Memory B cell (primary cell): ENCODE measurements at regions not wholly inside any gene's neighbourhood (a gene's known extent, or its start where the extent isn't known, plus 50 kb on each side); places are given as distances from the start of the nearest gene placed in this dataset.

Experiments used
- ATAC-seq: fragments of 150-1000 bp; cut with Tn5 transposase; 2 replicates; pipeline ENCODE4 v1.10.0; 2021; ENCODE audit warnings: low read depth, mild to moderate bottlenecking, moderate library complexity
- DNase-seq, 2 donors: peaks; one replicate each; pipeline ENCODE4 v3.0.0; 2022; ENCODE audit warnings: low spot score in 2 of 2
- H3K27ac Mint-ChIP-seq: one replicate; pipeline ENCODE4 v1.8.0; 2022; ENCODE audit warnings: mild to moderate bottlenecking, moderate library complexity, mixed read lengths
- H3K27me3 Mint-ChIP-seq: one replicate; pipeline ENCODE4 v1.8.0; 2022; ENCODE audit warnings: mixed read lengths
- H3K36me3 Mint-ChIP-seq: one replicate; pipeline ENCODE4 v1.8.0; 2022; ENCODE audit warnings: mild to moderate bottlenecking, mixed read lengths
- H3K4me1 Mint-ChIP-seq: one replicate; pipeline ENCODE4 v1.8.0; 2022; ENCODE audit warnings: mixed read lengths
- H3K4me3 Mint-ChIP-seq: one replicate; pipeline ENCODE4 v1.8.0; 2022; ENCODE audit warnings: mild to moderate bottlenecking, moderate library complexity, mixed read lengths
- H3K9me3 Mint-ChIP-seq: one replicate; pipeline ENCODE4 v1.8.0; 2022; ENCODE audit warnings: mixed read lengths

DNA sequence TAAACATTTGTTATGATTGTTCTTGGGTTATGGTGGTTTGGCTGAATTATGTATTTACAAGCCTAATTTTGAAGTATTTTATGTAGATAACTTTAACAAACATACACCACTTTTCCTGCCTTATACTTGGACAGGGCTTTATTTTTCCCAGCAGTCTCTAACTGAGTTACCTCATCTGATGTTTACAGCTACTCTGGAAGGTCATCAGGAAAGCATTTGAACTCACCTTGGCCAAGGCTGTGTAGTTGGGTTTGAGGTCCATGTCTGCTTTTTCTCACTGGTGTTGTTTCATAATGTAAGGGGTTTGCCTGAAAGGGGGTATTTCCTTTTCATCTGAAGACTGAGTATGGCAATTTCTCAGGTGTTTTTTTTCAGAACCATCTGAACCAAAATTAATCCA, 193.5 kb downstream of the RWDD3 start:
- Mint-ChIP-seq H3K27me3 (no peaks in the 10 kb centered on the region), H3K9me3 (peaks cover 2% of the 10 kb centered on the region), H3K4me1 (no peaks in the 10 kb centered on the region), H3K27ac (no peak overlapping the region), H3K4me3 (no peak overlapping the region), H3K36me3 (no peaks in the 10 kb centered on the region)
- DNase-seq, result no peak
- ATAC-seq, result no peak

DNA sequence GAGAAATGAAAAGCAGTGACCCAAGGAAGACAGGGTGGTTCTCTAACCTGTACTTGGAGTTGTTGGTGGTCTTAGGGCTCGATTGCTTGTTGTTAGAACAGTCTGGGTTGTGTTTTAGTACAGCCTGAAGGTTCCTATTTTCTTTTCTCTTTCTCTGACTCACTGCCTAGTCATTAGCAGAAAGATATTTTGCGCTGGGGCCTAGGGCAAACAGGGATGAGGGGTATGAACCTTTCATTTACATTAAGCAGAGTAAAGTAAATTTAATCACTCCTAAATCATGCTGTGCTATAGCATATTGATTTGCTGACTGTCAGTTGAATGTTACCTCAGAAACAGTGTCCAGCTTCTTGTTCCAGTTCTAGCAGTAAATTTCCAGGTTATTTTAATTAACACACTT, 197.2 kb downstream of the RWDD3 start:
- Mint-ChIP-seq H3K27ac (no peak overlapping the region), H3K36me3 (no peaks in the 10 kb centered on the region), H3K9me3 (peaks cover 2% of the 10 kb centered on the region), H3K4me1 (no peaks in the 10 kb centered on the region), H3K4me3 (no peak overlapping the region), H3K27me3 (no peaks in the 10 kb centered on the region)
- DNase-seq (no peak), ATAC-seq (no peak)

DNA sequence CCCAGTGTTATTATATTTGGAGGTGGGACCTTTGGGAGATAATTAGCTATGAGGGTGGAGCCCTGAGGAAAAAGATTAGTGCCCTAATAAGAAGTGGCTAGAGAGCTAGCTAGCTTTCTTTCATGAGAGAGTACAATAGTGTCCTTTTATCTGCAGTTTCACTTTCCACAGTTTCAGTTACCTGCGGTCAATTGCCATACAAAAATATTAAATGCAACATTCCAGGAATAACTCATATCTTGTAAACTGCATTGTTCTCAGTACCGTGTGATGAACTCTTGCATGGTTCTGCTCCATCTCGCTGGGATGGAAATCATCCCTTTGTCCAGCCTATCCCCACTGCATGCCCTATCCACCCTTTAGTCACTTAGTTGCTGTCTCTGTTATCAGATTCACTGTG, 201.6 kb downstream of the RWDD3 start:
- H3K9me3 Mint-ChIP-seq, result no peaks in the 10 kb centered on the region
- H3K4me3 Mint-ChIP-seq, result no peak overlapping the region
- no peak for DNase-seq

DNA sequence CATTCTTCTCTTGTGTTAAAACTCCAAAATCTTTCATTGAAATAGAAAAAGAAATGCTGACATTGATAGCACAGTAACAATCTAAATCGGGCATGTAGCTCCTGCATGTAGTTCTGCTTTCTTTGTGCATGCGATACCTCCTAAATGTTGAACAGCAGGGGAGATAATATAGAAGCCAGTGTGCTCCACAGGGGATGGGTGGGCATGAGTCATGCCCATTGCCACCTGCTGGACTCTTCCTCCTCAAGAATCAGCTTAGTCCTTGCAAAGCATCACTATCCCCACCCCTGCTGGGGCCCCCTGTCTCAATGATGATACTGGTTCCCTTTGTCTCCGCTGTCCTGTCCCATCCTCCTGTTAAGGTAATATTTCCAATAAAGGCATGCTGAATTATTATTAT, 203.0 kb downstream of the RWDD3 start:
- Mint-ChIP-seq H3K27me3 (no peaks in the 10 kb centered on the region), H3K36me3 (no peaks in the 10 kb centered on the region), H3K27ac (no peak overlapping the region), H3K4me1 (no peaks in the 10 kb centered on the region), H3K9me3 (no peaks in the 10 kb centered on the region), H3K4me3 (no peak overlapping the region)
- DNase-seq (no peak), ATAC-seq (no peak)

More for the DNA sequence above, 201.6 kb downstream of the RWDD3 start:
- no peaks in the 10 kb centered on the region for H3K36me3 Mint-ChIP-seq
- no peaks in the 10 kb centered on the region for H3K4me1 Mint-ChIP-seq
- ATAC-seq, result no peak
- no peaks in the 10 kb centered on the region for H3K27me3 Mint-ChIP-seq
- H3K27ac Mint-ChIP-seq, result no peak overlapping the region

DNA sequence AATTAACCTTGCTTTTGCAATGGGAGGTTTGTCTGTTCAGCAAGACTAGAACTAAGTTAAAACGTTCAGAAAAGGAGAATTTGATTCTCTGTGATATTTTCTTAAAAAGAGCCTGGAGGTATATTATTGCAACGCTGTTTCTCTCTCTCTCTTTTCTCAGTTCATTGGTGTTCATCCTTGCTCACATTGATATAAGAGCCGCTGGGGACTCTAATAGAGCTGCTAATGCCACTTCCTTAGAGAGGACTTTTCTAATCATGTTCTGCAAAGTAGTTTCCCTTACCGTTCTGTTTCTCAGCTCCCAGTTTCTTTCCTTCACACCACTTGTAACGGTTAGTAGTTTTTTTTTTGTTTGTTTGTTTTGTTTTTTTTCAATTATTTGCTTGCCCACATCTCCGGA, 203.8 kb downstream of the RWDD3 start:
- no peaks in the 10 kb centered on the region for H3K27me3 Mint-ChIP-seq
- no peaks in the 10 kb centered on the region for H3K9me3 Mint-ChIP-seq
- H3K27ac Mint-ChIP-seq, result no peak overlapping the region
- DNase-seq (no peak), ATAC-seq (no peak)
- H3K4me3 Mint-ChIP-seq, result no peak overlapping the region
- H3K4me1 Mint-ChIP-seq, result no peaks in the 10 kb centered on the region
- H3K36me3 Mint-ChIP-seq, result no peaks in the 10 kb centered on the region

DNA sequence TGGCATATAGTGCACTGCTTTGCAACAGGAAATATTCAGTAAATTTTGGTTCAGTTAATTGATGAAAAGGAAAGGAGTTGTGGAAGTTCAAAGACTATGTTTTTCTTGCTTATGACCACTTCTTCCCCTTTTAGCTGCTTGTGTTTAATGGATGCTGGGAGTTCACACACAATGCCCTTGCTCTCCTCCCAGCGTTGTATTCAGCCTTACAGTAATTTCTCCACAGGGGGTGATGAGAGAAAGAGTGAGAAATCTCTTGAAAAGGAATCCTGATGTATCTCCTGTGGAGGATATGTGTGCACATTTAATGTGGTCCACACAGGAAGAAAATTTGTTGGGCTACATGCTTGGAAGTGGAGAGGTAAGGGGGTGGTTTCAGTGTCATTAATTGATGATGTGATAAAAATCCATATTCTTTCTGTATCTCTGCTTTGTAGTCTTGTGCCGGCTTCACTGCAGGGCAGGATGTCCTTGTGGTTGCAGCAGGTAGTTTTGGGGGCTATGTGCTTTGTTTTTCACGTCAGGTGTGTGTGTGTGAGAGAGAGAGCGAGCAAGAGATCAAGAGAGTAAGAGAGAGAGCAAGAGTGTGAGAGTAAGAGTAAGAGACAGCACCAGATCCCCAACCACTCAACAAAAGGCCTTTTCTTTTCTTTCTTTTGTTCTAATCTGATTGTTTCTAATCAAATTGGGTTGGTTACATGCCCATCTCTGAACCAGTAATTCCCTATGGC, 204.4 kb downstream of the RWDD3 start:
- H3K4me1 Mint-ChIP-seq, result no peaks in the 10 kb centered on the region
- no peaks in the 10 kb centered on the region for H3K27me3 Mint-ChIP-seq
- no peaks in the 10 kb centered on the region for H3K36me3 Mint-ChIP-seq
- H3K27ac Mint-ChIP-seq, result no peak overlapping the region
- no peak for ATAC-seq
- no peak overlapping the region for H3K4me3 Mint-ChIP-seq
- no peak for DNase-seq
- no peaks in the 10 kb centered on the region for H3K9me3 Mint-ChIP-seq

DNA sequence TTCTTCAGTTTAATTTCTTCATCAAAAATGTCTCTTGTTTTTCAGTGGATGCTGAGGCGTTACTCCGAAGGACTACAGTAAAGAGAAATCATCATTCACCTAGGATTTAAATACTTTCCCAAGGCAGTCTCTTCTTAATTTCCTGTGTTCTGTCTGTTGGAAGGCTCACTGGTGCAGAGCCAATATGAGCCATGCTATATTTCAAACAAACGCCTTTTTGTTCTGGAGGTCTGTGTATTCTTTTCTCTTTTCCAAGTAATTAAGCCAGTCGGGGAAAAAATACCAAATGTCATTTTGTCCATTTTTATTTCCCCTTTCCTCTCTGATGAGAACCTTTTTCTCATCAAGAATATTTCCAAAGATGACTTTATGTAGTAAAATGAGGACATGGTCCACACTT, 206.5 kb downstream of the RWDD3 start:
- Mint-ChIP-seq H3K4me1 (no peaks in the 10 kb centered on the region), H3K9me3 (no peaks in the 10 kb centered on the region), H3K36me3 (no peaks in the 10 kb centered on the region), H3K27ac (no peak overlapping the region), H3K4me3 (no peak overlapping the region), H3K27me3 (no peaks in the 10 kb centered on the region)
- DNase-seq, result no peak
- ATAC-seq, result no peak

DNA sequence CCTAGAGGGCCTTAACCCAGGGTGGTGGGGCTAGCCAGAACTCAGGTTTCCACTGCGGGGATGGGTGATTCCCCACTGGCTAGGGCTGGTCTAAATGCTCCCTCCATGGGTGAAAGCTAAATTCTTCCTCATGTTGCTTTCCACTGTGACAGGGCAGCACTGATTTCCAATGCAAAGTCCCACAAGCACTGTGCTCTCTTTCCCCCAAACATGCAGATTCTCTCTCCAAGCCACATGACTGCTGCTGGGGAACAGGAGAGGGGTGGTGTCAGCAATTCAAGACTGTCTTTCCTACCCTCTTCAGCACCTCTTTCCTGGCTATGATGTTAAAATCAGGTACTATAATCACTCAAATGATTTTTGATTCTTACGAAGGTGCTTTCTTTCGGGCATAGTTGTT, 215.5 kb downstream of the RWDD3 start:
- Mint-ChIP-seq H3K9me3 (peaks cover 6% of the 10 kb centered on the region), H3K4me1 (no peaks in the 10 kb centered on the region), H3K4me3 (no peak overlapping the region), H3K27ac (no peak overlapping the region), H3K27me3 (no peaks in the 10 kb centered on the region), H3K36me3 (no peaks in the 10 kb centered on the region)
- no peak for ATAC-seq
- no peak for DNase-seq

DNA sequence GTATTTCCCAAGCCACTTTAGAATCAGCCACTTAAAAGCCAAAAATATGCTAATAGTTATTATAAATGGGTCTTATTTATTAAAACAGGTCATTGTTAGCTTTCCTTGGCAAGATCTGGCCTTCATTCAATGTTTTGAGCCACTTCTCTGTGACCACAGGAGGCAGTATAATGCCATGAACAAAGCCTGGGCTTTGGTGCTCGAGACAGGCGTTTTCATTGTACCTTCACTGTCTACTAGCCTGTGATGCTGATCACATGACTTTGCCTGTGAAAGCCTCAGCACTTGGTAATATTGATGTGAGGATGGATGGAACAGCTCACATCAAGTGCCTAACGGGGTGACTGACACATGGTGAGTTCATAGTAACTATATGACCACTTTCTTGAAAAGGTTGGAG, 217.0 kb downstream of the RWDD3 start:
- no peak overlapping the region for H3K27ac Mint-ChIP-seq
- no peaks in the 10 kb centered on the region for H3K4me1 Mint-ChIP-seq
- H3K27me3 Mint-ChIP-seq, result no peaks in the 10 kb centered on the region
- no peak overlapping the region for H3K4me3 Mint-ChIP-seq
- H3K9me3 Mint-ChIP-seq, result peaks cover 11% of the 10 kb centered on the region
- H3K36me3 Mint-ChIP-seq, result no peaks in the 10 kb centered on the region
- ATAC-seq, result no peak
- DNase-seq, result no peak

DNA sequence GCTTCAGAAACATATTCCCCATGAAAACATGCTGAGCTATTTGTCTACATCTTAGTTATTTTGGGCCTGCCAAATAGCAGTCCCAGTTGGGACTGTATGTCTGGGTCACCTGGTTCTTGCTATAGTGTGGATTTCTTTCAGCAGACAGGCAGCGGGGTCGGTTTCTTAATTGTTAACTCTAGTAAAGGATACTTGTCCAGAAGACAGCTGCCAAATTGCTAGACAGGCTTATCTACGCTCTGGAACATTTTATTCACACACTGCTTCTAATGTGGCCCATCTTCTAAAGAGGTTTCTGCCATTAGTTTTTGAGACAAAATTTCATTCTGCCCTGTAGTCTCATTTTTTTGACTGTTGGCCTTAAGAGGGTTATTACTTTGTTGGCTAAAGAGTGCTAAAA, 217.9 kb downstream of the RWDD3 start:
- DNase-seq (no peak), ATAC-seq (no peak)
- H3K4me1 Mint-ChIP-seq, result no peaks in the 10 kb centered on the region
- no peak overlapping the region for H3K27ac Mint-ChIP-seq
- no peaks in the 10 kb centered on the region for H3K36me3 Mint-ChIP-seq
- H3K27me3 Mint-ChIP-seq, result no peaks in the 10 kb centered on the region
- H3K4me3 Mint-ChIP-seq, result no peak overlapping the region
- peaks cover 12% of the 10 kb centered on the region for H3K9me3 Mint-ChIP-seq

DNA sequence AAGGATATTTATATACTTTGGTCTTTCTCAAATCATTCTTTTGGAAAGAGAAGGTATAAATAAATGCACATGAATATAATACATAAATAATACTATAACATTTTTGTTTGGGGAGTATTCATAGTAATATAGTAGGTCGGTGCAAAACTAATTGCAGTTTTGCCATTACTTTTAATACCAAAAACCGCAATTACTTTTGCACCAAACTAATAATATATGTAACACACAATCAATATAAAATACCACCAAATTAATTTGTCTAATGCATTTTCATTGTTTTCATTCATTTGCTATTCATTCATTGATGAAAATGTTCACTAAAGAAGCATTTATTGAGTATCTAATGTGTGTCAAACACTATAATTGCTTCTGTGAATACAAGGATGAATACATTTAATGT, 219.0 kb downstream of the RWDD3 start:
- ATAC-seq, result no peak
- DNase-seq, result no peak
- H3K4me3 Mint-ChIP-seq, result no peak overlapping the region
- no peaks in the 10 kb centered on the region for H3K36me3 Mint-ChIP-seq
- no peaks in the 10 kb centered on the region for H3K4me1 Mint-ChIP-seq
- H3K27ac Mint-ChIP-seq, result no peak overlapping the region
- H3K9me3 Mint-ChIP-seq, result peaks cover 12% of the 10 kb centered on the region
- H3K27me3 Mint-ChIP-seq, result no peaks in the 10 kb centered on the region

DNA sequence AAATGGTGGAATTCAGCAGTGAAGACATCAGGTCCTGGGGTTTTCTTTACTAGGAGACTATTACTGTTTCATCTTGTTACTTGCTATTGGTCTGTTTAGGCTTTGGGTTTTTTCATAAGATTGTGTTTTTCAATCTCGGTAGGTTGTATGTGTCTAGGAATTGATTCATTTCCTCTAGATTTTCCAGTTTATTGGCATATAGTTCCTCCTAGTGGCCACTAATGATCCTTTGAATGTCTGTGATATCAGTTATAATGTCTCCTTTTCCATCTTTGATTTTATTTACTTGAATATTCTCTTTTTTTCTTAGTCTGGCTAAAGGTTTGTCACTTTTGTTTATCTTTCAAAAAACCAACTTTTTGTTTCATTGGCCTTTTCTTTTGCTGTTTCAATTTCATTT, 233.0 kb downstream of the RWDD3 start:
- Mint-ChIP-seq H3K36me3 (no peaks in the 10 kb centered on the region), H3K4me3 (no peak overlapping the region), H3K4me1 (no peaks in the 10 kb centered on the region), H3K27me3 (no peaks in the 10 kb centered on the region), H3K9me3 (peaks cover 4% of the 10 kb centered on the region), H3K27ac (no peak overlapping the region)
- DNase-seq (no peak), ATAC-seq (no peak)

DNA sequence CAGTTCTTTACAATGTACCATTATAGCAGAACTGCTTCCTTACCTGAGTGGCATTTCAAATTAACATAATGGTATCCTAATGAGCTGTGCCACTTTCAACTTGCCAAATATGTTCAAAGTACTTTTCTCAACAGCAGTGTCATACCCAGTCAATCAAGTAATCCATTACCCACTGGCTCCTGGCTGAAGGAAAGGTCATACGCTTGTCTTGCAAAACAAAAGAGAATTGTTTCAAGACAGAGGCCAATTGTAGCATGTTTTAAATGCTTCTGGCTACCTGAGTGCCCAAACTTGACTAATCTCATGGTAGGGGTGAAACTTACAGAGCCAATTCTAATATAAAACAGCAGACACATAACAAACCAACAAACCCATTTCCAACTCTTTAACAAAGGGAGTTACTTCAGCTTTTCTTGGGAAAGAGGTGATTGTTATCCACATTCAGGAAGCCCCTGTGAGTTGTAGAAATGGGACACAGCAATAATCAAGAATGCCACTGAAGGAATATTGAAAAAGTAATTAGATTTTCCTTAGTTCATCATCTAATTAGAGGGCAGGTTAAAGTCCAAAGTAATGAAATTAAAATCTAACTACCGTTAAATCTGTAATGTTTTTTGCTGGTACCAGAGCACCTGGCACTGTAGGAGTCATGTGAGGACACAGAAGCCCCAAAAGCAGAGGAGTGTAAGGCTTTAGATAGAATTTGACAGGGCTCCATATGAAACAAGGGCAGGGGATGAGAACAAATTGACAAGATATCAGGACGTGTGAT, 241.9 kb downstream of the RWDD3 start:
- Mint-ChIP-seq H3K4me1 (no peaks in the 10 kb centered on the region), H3K4me3 (no peak overlapping the region), H3K27me3 (no peaks in the 10 kb centered on the region), H3K9me3 (peaks cover 7% of the 10 kb centered on the region), H3K36me3 (no peaks in the 10 kb centered on the region), H3K27ac (no peak overlapping the region)
- ATAC-seq, result no peak
- DNase-seq, result no peak

DNA sequence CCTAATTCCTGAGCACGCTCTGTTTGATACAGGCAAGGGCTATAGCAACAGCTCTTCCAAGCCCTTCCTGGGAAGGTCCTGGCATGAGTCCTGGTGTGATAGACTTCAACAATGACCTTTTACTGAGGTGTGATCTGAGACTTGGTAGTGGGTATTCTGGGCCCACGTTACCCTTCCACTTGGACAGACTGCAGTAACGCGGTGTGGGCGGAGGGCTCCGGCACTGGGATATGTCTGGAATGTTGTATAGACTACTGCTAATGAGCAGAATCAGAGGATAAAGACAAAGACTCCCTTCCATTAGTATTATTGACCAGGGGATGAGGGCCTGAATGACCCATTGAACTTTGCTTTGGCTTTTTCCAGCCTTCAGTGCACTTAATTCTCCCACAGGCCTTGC, 262.3 kb downstream of the RWDD3 start:
- no peaks in the 10 kb centered on the region for H3K4me1 Mint-ChIP-seq
- no peak overlapping the region for H3K4me3 Mint-ChIP-seq
- no peaks in the 10 kb centered on the region for H3K36me3 Mint-ChIP-seq
- no peak overlapping the region for H3K27ac Mint-ChIP-seq
- H3K27me3 Mint-ChIP-seq, result no peaks in the 10 kb centered on the region
- DNase-seq (no peak), ATAC-seq (no peak)
- peaks cover 4% of the 10 kb centered on the region for H3K9me3 Mint-ChIP-seq

DNA sequence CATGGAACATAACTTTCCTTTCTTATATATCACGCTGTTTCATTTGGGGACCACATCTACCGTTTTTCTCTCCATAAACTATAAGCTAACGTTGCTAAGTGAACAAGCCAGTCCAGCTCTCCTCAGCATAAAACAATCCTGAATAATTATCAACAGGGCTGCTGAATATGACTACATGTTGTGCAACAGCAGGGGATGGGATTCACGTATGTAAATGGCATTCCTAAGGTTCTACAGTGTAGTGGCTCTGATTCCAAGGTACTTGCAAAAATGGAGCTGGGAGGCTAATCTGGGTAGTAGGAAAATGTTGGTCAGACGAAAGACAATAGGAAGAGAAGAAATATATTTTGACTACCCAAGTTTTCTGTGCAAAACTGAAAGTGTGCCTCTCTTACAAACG, 262.8 kb downstream of the RWDD3 start:
- Mint-ChIP-seq H3K27me3 (no peaks in the 10 kb centered on the region), H3K27ac (no peak overlapping the region), H3K4me1 (no peaks in the 10 kb centered on the region), H3K9me3 (peaks cover 4% of the 10 kb centered on the region), H3K36me3 (no peaks in the 10 kb centered on the region), H3K4me3 (no peak overlapping the region)
- ATAC-seq (no peak), DNase-seq (no peak)
